WERI-Rb-1 (cell line): ENCODE measurements at regions not wholly inside any gene's neighbourhood (a gene's known extent, or its start where the extent isn't known, plus 50 kb on each side); places are given as distances from the start of the nearest gene placed in this dataset.

Experiments used
- DNase-seq: peaks from one replicate; pipeline ENCODE4 v3.0.0-alpha.2; 2020
- H3K27ac ChIP-seq: fragments of 250-450 bp; sonication (Bioruptor Pico); 2 replicates; pipeline ENCODE4 v1.5.1; 2020; ENCODE audit warnings: mild to moderate bottlenecking, moderate library complexity
- H3K27me3 ChIP-seq: fragments of 250-450 bp; sonication (Bioruptor Pico); 2 replicates; pipeline ENCODE4 v1.5.1; 2021; ENCODE audit warnings: mild to moderate bottlenecking, low read depth, moderate library complexity; ENCODE audit not compliant: insufficient read depth, severe bottlenecking
- H3K36me3 ChIP-seq: fragments of 250-450 bp; sonication (Bioruptor Pico); 2 replicates; pipeline ENCODE4 v1.5.1; 2020; ENCODE audit warnings: mild to moderate bottlenecking, moderate library complexity
- H3K4me3 ChIP-seq: 2 replicates; pipeline ENCODE4 v1.5.1; 2011; ENCODE audit warnings: low read depth, mild to moderate bottlenecking, control low read depth, low read length
- H3K9me3 ChIP-seq: fragments of 250-450 bp; sonication (Bioruptor Pico); 2 replicates; pipeline ENCODE4 v1.5.1; 2021; ENCODE audit warnings: mild to moderate bottlenecking, moderate library complexity; ENCODE audit not compliant: severe bottlenecking
- CTCF ChIP-seq: IDR thresholded peaks from 2 replicates; pipeline ENCODE4 v1.5.1; 2011; ENCODE audit warnings: low read depth, mild to moderate bottlenecking, control low read depth, inconsistent platforms, low read length

- TF ChIP-seq CTCF, result no peak
- Histone ChIP-seq H3K9me3 (no peaks in the 10 kb centered on the region), H3K36me3 (no peaks in the 10 kb centered on the region), H3K4me3 (no peak overlapping the region), H3K27me3 (peaks cover 10% of the 10 kb centered on the region), H3K27ac (no peak overlapping the region)
- no peak for DNase-seq
Measured at GRCh38 chr11:121889186-121889585, 226.8 kb downstream of the BLID start.

DNA sequence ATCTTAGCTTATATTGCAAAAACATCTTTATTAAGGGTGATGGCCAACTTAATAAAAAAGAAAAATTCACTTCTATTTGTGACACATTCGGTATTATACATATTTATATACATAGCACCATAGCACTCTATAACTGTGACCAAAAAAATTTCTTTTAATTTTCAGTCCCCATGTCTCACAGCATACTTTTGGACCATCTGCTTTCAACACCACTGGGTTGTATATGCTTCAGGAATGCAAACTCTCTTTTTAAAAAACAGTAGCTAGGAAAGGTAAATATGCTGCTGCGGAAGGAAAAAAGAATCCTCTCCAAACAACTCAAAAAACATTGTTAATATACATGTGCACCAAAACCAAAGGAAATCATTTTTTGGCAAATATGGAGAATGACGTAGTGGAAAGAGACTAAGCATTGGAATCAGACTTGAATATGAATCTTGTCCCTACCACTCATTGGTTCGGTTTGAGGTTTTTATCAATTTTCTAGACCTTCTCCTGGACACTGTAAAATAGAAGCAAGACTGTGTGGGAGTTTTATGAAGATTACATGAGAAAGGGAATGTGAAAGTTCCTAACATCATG is 227.9 kb downstream of the BLID start:
- TF ChIP-seq CTCF, result no peak
- Histone ChIP-seq H3K27ac (no peak overlapping the region), H3K9me3 (no peaks in the 10 kb centered on the region), H3K4me3 (no peak overlapping the region), H3K27me3 (peaks cover 10% of the 10 kb centered on the region), H3K36me3 (no peaks in the 10 kb centered on the region)
- no peak for DNase-seq

- H3K27me3 ChIP-seq, result peaks cover 10% of the 10 kb centered on the region
- no peak for TF ChIP-seq CTCF
- no peaks in the 10 kb centered on the region for H3K9me3 ChIP-seq
- H3K27ac ChIP-seq, result no peak overlapping the region
- no peak overlapping the region for H3K4me3 ChIP-seq
- DNase-seq, result no peak
- no peaks in the 10 kb centered on the region for H3K36me3 ChIP-seq
Measured at GRCh38 chr11:121887569-121887968, 228.4 kb downstream of the BLID start.

DNA sequence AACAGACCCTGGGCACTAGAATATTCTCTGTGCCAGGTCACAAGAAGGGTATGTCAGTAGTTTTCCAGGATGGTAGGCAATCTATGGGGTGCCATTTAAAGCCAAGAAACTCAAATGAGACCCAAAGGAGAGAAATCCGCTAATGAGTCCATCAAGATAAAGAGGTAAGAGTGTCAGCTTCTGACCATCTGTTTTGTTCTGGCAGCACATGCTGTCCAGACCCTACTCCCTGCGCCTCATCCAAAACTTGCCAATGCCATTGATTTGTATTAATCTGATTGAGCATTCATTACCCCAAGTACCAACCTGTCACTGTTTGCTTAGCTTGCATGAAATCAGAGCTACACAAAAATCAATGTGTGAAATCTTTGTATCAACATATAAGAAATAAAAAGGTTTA is 229.0 kb downstream of the BLID start:
- Histone ChIP-seq H3K4me3 (no peak overlapping the region), H3K36me3 (no peaks in the 10 kb centered on the region)

GRCh38 chr11:121886005-121886734 is 229.8 kb downstream of the BLID start:
- no peak for DNase-seq
- no peak overlapping the region for H3K27ac ChIP-seq
- no peak overlapping the region for H3K4me3 ChIP-seq
- H3K36me3 ChIP-seq, result no peaks in the 10 kb centered on the region
- no peaks in the 10 kb centered on the region for H3K9me3 ChIP-seq
- TF ChIP-seq CTCF, result no peak
- peaks cover 6% of the 10 kb centered on the region for H3K27me3 ChIP-seq

More for the DNA sequence above, 229.0 kb downstream of the BLID start:
- TF ChIP-seq CTCF, result no peak
- H3K9me3 ChIP-seq, result no peaks in the 10 kb centered on the region
- no peak overlapping the region for H3K27ac ChIP-seq
- DNase-seq, result peak; percentile 10
- peaks cover 9% of the 10 kb centered on the region for H3K27me3 ChIP-seq
